Mucosa of descending colon (tissue), 3 donors: ENCODE measurements at regions not wholly inside any gene's neighbourhood (a gene's known extent, or its start where the extent isn't known, plus 50 kb on each side); places are given as distances from the start of the nearest gene placed in this dataset.

Source experiments
- ATAC-seq: fragments of 200-7000 bp; cut with Tn5 transposase; one replicate; pipeline ENCODE4 v1.9.1; 2020; ENCODE audit warnings: mild to moderate bottlenecking, moderate library complexity
- DNase-seq, 3 donors: peaks; one replicate each; pipeline ENCODE4 v3.0.0-alpha.2; 2020
- H3K36me3 ChIP-seq: fragments of 200-600 bp; one replicate; pipeline ENCODE4 v1.8.0; 2021; ENCODE audit warnings: low read depth, mild to moderate bottlenecking
- H3K4me1 ChIP-seq: fragments of 200-600 bp; one replicate; pipeline ENCODE4 v1.8.0; 2021; ENCODE audit warnings: low read depth, mild to moderate bottlenecking
- H3K4me3 ChIP-seq: fragments of 200-600 bp; one replicate; pipeline ENCODE4 v1.8.0; 2021; ENCODE audit warnings: mild to moderate bottlenecking
- H3K9me3 ChIP-seq: fragments of 200-600 bp; one replicate; pipeline ENCODE4 v1.8.0; 2021; ENCODE audit warnings: mild to moderate bottlenecking
- intact Hi-C, 2 donors: fragments of 100-400 bp; cut with DNase I in 1 of 2; cut with micrococcal nuclease in 1 of 2; formaldehyde crosslinking; loops; one replicate each; pipeline versions ENCODE4 v1.11.0 to v1.11.1; 2022; cut with DNase I, micrococcal nuclease
- TF ChIP-seq, protein P1 (sequence below): fragments of 200-600 bp; IDR thresholded peaks from one replicate; pipeline ENCODE4 v1.8.0; 2022; ENCODE audit warnings: antibody characterized with exemption, mild to moderate bottlenecking
- donor health status: DM: no; HTN: no; CAD: no; lungs with moderate emphysema.
- donor health status: DM: no; HTN: no; CAD: no.
- donor health status: DM: no; HTN: yes; CAD: no.

DNA sequence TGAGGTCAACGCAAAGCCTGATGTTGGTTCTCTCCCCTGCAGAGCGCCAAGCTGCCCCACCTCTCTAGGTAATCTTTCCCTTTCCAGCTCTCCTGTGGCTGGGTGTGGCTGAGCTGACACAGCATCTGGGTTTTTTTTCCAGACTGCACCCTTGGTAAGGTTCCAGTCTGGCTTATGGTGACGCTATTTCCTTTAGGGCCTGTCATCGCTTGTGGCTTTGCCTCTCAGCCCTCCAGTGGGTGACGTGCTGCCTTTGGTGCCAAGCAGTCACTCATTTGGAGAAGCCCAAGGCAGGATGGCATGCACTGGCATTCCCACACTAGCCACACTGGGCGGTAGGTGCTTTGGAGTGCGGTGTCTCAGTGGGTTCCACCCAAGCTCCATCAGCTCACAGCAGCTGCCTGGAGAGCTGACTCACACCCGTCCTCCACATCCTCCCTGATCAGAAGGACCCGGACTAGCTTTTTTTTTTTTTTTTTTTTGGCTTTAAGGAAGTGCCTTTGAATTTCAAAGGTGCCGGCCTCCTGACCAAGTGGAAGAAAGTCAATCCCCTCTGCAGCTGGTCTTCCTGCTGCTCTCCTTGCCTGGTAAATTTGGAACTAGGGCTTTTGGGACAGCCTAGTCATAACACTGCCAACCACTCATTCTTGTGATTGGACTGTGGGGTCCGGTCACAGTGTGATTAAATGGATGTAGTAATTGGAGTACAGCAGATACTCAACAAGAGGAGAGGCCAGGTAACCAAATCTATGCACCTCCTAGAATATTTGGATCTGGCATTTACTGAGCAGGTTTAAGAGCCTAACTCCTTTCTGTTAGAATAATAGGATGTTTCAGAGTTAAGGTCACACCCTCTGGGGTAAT lies 153.6 kb downstream of the CD83 start:
- H3K36me3 ChIP-seq: no peaks in the 10 kb centered on the region
- no peak overlapping the region for H3K4me3 ChIP-seq
- ATAC-seq (peak; percentile 90), DNase-seq (peak; percentile 57 to 71 (median 66))
- H3K4me1 ChIP-seq: peaks cover 4% of the 10 kb centered on the region
- intact Hi-C loops: no loop called here
- H3K9me3 ChIP-seq: no peaks in the 10 kb centered on the region
- TF ChIP-seq, protein P1, sequence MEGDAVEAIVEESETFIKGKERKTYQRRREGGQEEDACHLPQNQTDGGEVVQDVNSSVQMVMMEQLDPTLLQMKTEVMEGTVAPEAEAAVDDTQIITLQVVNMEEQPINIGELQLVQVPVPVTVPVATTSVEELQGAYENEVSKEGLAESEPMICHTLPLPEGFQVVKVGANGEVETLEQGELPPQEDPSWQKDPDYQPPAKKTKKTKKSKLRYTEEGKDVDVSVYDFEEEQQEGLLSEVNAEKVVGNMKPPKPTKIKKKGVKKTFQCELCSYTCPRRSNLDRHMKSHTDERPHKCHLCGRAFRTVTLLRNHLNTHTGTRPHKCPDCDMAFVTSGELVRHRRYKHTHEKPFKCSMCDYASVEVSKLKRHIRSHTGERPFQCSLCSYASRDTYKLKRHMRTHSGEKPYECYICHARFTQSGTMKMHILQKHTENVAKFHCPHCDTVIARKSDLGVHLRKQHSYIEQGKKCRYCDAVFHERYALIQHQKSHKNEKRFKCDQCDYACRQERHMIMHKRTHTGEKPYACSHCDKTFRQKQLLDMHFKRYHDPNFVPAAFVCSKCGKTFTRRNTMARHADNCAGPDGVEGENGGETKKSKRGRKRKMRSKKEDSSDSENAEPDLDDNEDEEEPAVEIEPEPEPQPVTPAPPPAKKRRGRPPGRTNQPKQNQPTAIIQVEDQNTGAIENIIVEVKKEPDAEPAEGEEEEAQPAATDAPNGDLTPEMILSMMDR: no peak

DNA sequence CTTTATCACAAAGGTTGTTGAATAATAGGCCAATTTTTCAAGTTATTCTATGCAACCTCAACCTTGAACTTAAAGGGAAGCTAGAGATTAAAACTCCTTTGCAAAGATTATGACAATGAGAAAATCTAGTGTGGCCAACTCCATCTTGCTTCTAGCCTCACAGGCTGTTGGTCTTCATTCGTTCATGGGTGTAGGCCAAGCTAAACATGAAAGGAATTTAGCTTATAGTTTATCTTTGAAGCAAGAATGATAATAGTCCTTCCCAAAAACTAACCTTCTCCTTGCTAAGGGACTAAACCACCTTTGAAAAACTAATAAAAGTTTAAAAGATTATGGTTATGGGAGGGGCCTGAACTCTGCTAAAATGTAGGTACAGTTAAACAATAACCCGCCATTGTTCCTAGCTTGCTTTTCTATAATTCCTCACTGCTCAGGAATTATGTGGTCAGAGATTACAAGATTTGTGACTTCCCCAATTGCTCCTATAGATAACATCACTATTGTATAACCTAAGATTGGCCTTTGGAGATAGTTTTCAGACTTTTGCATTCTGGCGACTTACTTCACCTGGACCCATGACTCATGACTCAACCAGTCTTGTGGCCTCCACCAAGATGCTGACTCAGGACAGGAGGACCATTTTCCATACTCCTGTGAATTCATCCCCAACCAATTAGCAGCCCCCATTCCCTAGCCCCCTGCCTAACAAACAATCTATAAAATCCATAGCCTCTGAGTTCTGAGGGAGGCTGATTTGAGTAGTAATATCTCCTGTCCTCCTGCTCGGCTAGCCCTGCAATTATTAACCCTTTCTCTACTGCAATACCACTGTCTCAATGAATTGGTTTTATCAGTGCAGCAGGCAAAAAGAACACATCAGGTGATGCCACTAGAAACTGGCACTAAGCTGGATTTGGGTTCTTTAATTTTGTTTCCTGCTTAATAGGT lies 154.5 kb downstream of the CD83 start:
- Histone ChIP-seq H3K4me1 (peaks cover 4% of the 10 kb centered on the region), H3K36me3 (no peaks in the 10 kb centered on the region), H3K9me3 (no peaks in the 10 kb centered on the region), H3K4me3 (no peak overlapping the region)
- ATAC-seq (peak; percentile 7), DNase-seq (no peak)
- TF ChIP-seq, protein P1: no peak
- intact Hi-C loops: no loop called here

DNA sequence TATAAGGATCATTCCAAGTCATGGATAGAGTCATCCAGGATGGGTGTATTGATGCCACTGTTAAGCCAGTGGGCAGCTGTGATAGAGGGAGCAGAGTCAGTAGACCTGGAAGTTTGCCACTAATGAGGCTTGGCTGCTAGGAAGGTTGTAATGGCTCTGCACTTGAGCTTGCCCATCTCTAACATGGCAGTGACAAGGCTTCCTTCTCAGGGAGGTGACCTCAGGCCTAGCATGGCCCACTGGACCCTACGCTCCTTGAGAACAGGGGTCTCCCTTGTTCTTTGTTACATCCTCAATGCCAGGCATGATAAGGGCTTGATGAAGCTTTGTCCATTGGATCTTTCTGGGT lies 155.1 kb downstream of the CD83 start:
- no peaks in the 10 kb centered on the region for H3K36me3 ChIP-seq
- intact Hi-C loops: no loop called here

DNA sequence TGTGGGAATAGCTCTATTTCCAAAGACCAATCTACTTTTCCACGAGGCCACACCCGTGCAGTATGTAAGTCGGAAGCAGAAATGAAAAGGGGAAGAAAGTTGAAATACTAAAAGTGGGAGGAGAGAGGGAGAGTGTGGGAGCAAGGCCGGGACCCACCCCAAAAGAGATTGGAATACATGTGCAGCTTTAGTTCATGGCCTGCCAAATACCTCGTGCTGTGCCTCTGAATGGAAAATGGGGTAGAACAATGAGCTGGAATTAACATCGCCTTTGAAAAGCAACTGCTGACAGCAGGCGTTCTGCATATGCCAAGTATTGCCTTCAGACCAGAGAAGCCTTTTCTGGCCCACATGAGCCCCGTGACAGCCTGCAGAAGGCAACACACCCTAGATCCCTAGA lies 155.6 kb downstream of the CD83 start:
- no peak for ATAC-seq
- TF ChIP-seq, protein P1: no peak
- Histone ChIP-seq H3K9me3 (no peaks in the 10 kb centered on the region), H3K4me3 (no peak overlapping the region), H3K36me3 (no peaks in the 10 kb centered on the region), H3K4me1 (peaks cover 4% of the 10 kb centered on the region)
- intact Hi-C loops: no loop called here
- DNase-seq: no peak

More for the DNA sequence above, 155.1 kb downstream of the CD83 start:
- no peak for ATAC-seq
- Histone ChIP-seq H3K4me3 (no peak overlapping the region), H3K4me1 (peaks cover 4% of the 10 kb centered on the region), H3K9me3 (no peaks in the 10 kb centered on the region)
- no peak for DNase-seq
- TF ChIP-seq, protein P1: no peak

DNA sequence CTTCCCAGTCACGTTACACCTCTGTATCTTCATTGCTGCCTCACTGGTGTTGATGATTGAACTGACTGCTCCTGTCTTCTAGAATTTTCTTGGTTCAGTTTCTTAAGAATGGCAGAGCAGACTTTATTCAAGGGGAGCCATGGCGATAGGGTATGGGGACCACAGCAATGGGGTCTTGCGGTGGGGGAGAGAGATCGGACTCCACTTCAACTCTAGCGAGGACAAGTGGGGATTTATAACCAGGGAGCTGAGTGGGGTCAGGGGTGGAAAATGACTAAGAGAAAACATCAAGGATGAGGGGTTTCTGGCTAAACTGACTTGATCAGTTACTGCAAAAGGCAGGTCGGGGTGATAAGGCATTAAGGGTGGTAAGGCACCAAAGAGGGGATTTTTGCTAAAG lies 156.4 kb downstream of the CD83 start:
- Histone ChIP-seq H3K36me3 (no peaks in the 10 kb centered on the region), H3K4me1 (peaks cover 4% of the 10 kb centered on the region), H3K4me3 (no peak overlapping the region), H3K9me3 (no peaks in the 10 kb centered on the region)
- TF ChIP-seq, protein P1: no peak
- intact Hi-C loops: no loop called here
- ATAC-seq (no peak), DNase-seq (no peak)
